ENCODE measurements at regions not wholly inside any gene's neighbourhood (a gene's known extent, or its start where the extent isn't known, plus 50 kb on each side); places are given as distances from the start of the nearest gene placed in this dataset.

DNA sequence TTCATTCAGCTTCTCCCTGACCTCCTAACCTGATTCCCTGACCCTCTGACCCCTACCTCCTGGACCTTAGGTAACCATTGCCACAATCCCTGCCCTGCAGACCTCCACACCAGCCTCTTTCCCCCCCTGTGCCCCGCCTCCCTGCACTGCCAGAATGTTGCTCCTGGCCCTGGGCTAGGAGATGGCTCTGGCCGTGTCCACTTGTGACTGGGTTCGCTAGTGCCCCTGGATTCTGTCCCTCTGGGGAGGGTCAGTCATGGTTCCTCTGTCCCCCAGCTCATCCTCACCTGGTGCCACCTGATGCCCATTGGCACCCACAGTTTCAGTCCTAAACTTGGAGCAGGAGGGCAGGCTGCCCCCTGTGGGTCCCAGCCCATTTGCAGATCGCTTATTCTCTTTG is 56.2 kb upstream of the PRR23E start:
- TF ChIP-seq, protein P1, sequence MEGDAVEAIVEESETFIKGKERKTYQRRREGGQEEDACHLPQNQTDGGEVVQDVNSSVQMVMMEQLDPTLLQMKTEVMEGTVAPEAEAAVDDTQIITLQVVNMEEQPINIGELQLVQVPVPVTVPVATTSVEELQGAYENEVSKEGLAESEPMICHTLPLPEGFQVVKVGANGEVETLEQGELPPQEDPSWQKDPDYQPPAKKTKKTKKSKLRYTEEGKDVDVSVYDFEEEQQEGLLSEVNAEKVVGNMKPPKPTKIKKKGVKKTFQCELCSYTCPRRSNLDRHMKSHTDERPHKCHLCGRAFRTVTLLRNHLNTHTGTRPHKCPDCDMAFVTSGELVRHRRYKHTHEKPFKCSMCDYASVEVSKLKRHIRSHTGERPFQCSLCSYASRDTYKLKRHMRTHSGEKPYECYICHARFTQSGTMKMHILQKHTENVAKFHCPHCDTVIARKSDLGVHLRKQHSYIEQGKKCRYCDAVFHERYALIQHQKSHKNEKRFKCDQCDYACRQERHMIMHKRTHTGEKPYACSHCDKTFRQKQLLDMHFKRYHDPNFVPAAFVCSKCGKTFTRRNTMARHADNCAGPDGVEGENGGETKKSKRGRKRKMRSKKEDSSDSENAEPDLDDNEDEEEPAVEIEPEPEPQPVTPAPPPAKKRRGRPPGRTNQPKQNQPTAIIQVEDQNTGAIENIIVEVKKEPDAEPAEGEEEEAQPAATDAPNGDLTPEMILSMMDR (IDR thresholded peaks at IDR 0.05; ENCODE audit: control insufficient read depth, extremely low read depth, insufficient read depth) = no peak
- no peak for DNase-seq (ENCODE audit: low read depth)
- no peak overlapping the region for H3K4me3 ChIP-seq (ENCODE audit: low read depth, low read length)

DNA sequence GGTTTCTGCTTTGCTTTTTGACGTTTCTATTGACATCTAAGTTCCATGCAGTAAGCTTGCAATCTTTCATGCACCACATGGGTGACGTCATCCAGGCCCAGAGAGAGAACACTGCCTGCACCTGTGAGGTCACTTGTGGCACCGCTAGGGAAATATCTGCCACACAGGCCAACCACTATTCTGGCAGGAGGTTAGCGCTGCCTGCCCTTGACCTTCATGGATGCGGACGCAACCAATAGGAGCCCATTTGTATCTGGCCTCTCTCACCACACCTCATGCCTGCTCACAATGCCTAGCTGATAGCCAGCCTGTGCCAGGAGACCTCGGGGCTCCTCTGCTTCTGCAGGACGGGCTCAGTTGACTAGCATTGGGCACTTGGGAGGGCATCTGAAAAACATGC is 55.8 kb upstream of the PRR23E start:
- TF ChIP-seq, protein P1 (IDR thresholded peaks at IDR 0.05; ENCODE audit: control insufficient read depth, extremely low read depth, insufficient read depth) = no peak
- DNase-seq (ENCODE audit: low read depth) = no peak
- no peak overlapping the region for H3K4me3 ChIP-seq (ENCODE audit: low read depth, low read length)

DNA sequence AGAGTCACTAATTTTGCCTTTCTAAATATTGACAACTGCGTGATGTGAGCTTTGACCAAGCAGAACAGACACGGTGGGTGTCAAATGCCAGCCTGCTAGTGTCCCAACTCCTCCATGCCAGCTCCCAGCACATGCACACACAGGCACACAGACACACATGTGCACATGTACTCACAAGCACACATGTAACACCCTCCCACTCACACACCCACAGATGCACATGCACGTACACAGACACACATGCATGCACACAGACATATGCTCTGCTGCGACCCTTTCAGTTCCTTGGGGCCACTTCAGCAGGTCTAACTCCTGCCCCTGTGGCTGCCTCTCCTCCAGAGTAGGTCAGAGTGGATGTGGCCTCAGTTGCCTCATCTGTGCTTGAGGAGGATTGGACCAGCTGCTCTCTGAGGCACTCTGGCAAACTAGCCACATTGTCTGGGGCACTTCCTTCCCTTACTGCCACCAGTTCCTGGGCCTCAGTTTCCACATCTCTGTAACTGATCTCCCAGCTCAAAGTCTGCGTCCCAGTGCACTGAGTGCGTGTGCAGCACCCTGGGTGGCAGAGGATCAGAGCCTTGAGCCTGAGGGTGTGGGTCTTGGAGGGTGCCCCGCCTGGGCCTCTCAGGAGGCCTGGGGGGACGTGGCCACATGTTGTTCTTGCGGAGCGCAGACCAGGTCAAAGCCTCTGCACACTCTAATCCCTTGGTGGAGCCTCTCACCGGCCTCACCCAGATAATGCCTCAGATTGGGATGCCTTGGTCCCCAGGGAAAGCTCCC is 55.0 kb upstream of the PRR23E start:
- TF ChIP-seq, protein P1 (IDR thresholded peaks at IDR 0.05; ENCODE audit: control insufficient read depth, extremely low read depth, insufficient read depth) = no peak
- DNase-seq (ENCODE audit: low read depth) = no peak
- no peak overlapping the region for H3K4me3 ChIP-seq (ENCODE audit: low read depth, low read length)

DNA sequence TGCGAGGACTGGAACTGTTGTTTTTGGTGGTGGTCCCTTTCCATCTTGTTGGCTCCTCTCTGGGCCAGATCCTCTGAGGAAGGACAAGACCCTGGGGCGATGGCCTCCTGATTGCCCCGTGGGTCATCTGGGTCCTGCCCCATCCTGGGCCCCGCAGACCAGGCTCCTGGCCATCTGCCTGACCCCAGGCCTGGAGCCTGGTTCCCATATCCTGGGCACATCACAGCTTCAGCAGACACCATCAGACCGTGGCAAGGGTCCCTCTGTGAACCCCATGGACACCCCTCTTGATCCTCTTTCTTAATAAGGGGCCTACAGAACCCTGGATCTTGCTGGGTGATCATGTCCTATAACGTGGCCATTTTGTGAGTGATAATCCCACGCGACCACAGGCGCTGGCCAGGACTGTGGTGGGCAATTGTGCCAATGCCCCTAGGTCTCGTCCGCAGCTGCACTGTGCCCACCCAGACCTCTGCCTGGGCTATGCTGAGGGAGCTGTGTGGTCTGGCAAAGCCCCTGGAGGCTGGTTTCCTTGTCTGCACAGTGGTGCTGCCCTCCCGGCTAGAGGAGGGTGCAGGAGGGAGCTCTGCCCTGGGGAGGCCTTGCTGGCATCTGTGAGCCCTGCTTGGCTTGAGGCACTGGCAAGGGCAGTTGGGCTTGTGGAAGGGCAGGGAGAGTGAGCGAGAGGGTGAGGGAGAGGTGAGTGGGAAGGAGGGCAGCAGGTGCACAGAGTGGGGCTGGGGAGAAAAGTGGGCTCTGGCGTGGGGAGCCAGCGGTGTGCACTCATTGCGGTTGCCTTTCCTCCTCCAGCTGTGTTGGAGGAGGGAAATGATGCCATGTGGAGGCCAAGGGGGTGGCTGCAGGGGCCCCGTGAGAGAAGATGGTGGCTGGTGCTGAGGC is 53.1 kb upstream of the PRR23E start:
- TF ChIP-seq, protein P1 (IDR thresholded peaks at IDR 0.05; ENCODE audit: control insufficient read depth, extremely low read depth, insufficient read depth) = no peak
- no peak for DNase-seq (ENCODE audit: low read depth)
- H3K4me3 ChIP-seq (ENCODE audit: low read depth, low read length) = no peak overlapping the region

DNA sequence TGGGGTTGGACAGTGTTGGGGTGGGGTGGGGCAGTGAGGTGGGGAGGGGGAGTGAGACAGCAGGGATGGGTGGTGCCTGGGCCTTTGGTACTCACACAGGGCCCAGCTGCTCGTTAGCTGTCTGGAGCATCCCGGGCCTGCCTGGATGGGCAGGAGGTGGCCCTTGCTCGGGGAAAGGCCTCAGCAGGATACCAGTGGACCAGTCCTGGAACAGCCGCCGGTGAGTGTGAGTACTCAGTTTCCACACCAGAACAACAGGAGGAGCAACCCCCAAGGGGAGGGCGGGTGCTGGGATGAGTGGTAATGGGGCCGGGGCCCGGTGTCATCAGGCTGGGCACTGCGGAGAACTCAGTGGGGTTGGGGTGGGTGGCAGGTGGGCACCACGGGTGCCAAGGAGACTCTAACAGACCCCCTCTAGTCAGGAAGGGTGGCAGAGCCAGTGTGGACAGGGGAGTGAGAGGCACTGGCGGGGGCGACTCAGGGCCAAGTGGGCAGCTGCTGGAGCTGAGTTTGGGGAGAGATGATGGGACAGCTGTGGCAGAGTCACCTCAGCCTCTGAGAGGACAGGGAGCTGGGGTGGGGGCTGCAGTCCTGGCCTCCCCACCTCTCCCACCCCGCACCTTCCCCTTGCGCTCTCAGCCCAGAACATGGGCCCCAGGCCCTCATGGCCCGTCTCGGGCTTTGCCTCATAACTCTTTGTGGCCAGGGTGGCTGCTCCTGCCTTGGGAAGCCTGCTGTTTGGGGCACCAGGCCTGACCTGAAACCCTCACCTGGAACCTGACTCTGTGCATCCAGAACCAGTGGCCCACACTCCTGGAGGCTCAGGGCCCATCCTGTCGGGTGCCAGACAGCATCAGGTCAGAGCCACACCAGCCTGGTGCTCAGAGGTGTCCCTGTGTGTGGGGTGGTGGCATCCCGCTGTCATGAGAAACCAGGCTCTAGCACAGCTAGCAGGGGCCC is 52.1 kb upstream of the PRR23E start:
- no peak for DNase-seq (ENCODE audit: low read depth)
- no peak overlapping the region for H3K4me3 ChIP-seq (ENCODE audit: low read depth, low read length)
- TF ChIP-seq, protein P1 (IDR thresholded peaks at IDR 0.05; ENCODE audit: control insufficient read depth, extremely low read depth, insufficient read depth) = no peak
